Mesendoderm (in vitro differentiated cells): ENCODE measurements at regions not wholly inside any gene's neighbourhood (a gene's known extent, or its start where the extent isn't known, plus 50 kb on each side); places are given as distances from the start of the nearest gene placed in this dataset.
"Not testable (repeated sequence)": the region's sequence is repeated elsewhere in the genome, so short reads cannot be mapped to it uniquely, and the experiment has no call there.

Experiments used
- DNase-seq: peaks from one replicate; pipeline ENCODE4 v3.0.0; 2013
- H2AK5ac ChIP-seq: 2 replicates; pipeline ENCODE4 v1.6.1; 2013; ENCODE audit warnings: low read length, inconsistent platforms
- H2BK120ac ChIP-seq: 2 replicates; pipeline ENCODE4 v1.6.1; 2013; ENCODE audit warnings: low read depth, mild to moderate bottlenecking, low read length, moderate library complexity, mixed read lengths
- H2BK15ac ChIP-seq: replicated peaks from 2 replicates; pipeline ENCODE4 v1.6.1; 2013; ENCODE audit warnings: low read depth, mild to moderate bottlenecking, moderate library complexity
- H2BK5ac ChIP-seq: 2 replicates; pipeline ENCODE4 v1.6.1; 2013; ENCODE audit warnings: low read length, inconsistent platforms
- H3K18ac ChIP-seq: 2 replicates; pipeline ENCODE4 v1.6.1; 2013; ENCODE audit warnings: mild to moderate bottlenecking, low read length, mixed read lengths
- H3K23ac ChIP-seq: one replicate; pipeline ENCODE4 v1.6.1; 2013; ENCODE audit warnings: low read length
- H3K27ac ChIP-seq: 2 replicates; pipeline ENCODE4 v1.5.1; 2013; ENCODE audit warnings: low read depth, mild to moderate bottlenecking, inconsistent platforms, low read length, moderate library complexity
- H3K27me3 ChIP-seq: 2 replicates; pipeline ENCODE4 v1.6.1; 2013; ENCODE audit warnings: low read length, control low read depth, mild to moderate bottlenecking, inconsistent platforms; ENCODE audit not compliant: insufficient read depth, poor library complexity
- H3K36me3 ChIP-seq: 2 replicates; pipeline ENCODE4 v1.6.1; 2013; ENCODE audit warnings: low read length, inconsistent platforms; ENCODE audit not compliant: control insufficient read depth, insufficient read depth
- H3K4ac ChIP-seq: one replicate; pipeline ENCODE4 v1.6.1; 2013; ENCODE audit warnings: low read depth, mild to moderate bottlenecking, low read length, moderate library complexity
- H3K4me1 ChIP-seq: 2 replicates; pipeline ENCODE4 v1.6.1; 2013; ENCODE audit warnings: low read depth, low read length, inconsistent platforms; ENCODE audit not compliant: control insufficient read depth
- H3K4me2 ChIP-seq: 2 replicates; pipeline ENCODE4 v1.6.1; 2013; ENCODE audit warnings: low read length
- H3K4me3 ChIP-seq: 2 replicates; pipeline ENCODE4 v1.5.1; 2013; ENCODE audit warnings: mild to moderate bottlenecking, low read length
- H3K56ac ChIP-seq: one replicate; pipeline ENCODE4 v1.6.1; 2013; ENCODE audit warnings: low read length
- H3K79me1 ChIP-seq: 2 replicates; pipeline ENCODE4 v1.6.1; 2013; ENCODE audit warnings: low read length, inconsistent platforms
- H3K79me2 ChIP-seq: 2 replicates; pipeline ENCODE4 v1.6.1; 2013; ENCODE audit warnings: mild to moderate bottlenecking, low read length; ENCODE audit not compliant: control insufficient read depth, insufficient read depth
- H3K9ac ChIP-seq: 2 replicates; pipeline ENCODE4 v1.6.1; 2013; ENCODE audit warnings: low read length, inconsistent platforms
- H4K5ac ChIP-seq: one replicate; pipeline ENCODE4 v1.6.1; 2013; ENCODE audit warnings: low read length
- H4K8ac ChIP-seq: one replicate; pipeline ENCODE4 v1.6.1; 2013; ENCODE audit warnings: low read depth, mild to moderate bottlenecking, control low read depth, low read length, moderate library complexity
- WGBS: extraction: QIAGEN DNeasy Blood & Tissue Kit; methylation state at CpG from one replicate; pipeline ENCODE4 v1.1.7; 2013; ENCODE audit warnings: low lambda C conversion rate, missing lambda C conversion rate; ENCODE audit not compliant: insufficient coverage; ENCODE audit errors: extremely low coverage; 5-methylcytosine and 5-hydroxymethylcytosine counted together

DNA sequence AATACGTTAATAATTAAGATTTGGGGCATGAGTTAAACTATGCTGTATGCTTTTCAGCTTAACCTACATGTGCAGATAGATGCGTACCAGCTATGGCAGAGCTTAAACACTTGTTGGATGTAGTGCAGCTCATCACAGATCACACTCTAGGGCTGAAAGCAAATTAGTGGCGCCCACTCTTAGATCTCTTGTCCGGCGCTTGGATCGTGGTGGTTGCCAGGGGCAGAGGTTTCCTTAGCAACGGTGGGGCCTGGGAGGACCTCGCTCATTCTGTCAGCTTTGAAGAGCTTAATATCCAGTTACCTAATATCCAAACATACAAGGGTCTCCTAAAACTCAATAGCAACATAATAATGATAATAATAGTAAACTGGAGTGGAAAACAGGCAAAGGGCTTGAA, 548.2 kb upstream of the PFKP start:
- H3K23ac ChIP-seq: no peak overlapping the region
- H2BK5ac ChIP-seq: no peak overlapping the region
- no CpG with 5 or more reads among the region's 8 CpGs for WGBS
- DNase-seq: no peak
- H2AK5ac ChIP-seq: no peak overlapping the region
- H3K4ac ChIP-seq: no peak overlapping the region
- no peaks in the 10 kb centered on the region for H3K79me2 ChIP-seq
- H2BK15ac ChIP-seq: no peak overlapping the region
- no peak overlapping the region for H3K4me3 ChIP-seq
- H3K27ac ChIP-seq: no peak overlapping the region
- no peak overlapping the region for H3K18ac ChIP-seq
- no peak overlapping the region for H3K9ac ChIP-seq
- H3K4me1 ChIP-seq: no peaks in the 10 kb centered on the region
- no peaks in the 10 kb centered on the region for H3K27me3 ChIP-seq
- no peak overlapping the region for H3K4me2 ChIP-seq
- H3K56ac ChIP-seq: no peak overlapping the region
- H4K5ac ChIP-seq: no peak overlapping the region
- H2BK120ac ChIP-seq: no peak overlapping the region
- no peaks in the 10 kb centered on the region for H3K36me3 ChIP-seq
- H3K79me1 ChIP-seq: no peaks in the 10 kb centered on the region
- no peak overlapping the region for H4K8ac ChIP-seq

DNA sequence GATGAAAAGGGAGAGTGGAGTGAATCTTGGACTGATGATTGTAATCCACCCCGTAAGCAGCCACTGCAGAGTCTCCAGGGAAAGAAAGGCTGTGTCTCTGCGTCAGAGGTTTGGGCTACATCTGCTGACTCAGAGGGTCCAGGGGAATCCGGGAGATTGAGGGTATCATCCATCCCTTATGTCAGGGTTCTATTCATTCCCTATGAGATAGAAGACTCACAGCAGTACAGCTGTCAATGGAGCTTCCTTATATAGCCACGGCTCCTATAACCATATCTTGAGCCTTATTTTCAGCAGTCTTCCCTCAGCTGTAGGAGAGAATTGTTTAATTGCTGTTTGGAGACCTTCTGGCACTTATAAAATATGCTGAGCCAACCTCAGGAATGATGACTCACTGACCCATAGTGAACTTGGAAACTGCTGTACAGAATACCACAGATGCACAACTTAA, 558.2 kb upstream of the PFKP start:
- Histone ChIP-seq H2AK5ac (no peak overlapping the region), H3K4ac (no peak overlapping the region), H3K27me3 (no peaks in the 10 kb centered on the region), H3K79me1 (no peaks in the 10 kb centered on the region), H3K4me3 (no peak overlapping the region), H2BK120ac (no peak overlapping the region), H3K27ac (no peak overlapping the region), H2BK5ac (no peak overlapping the region), H3K9ac (no peak overlapping the region), H4K8ac (no peak overlapping the region), H3K4me2 (no peak overlapping the region), H3K4me1 (no peaks in the 10 kb centered on the region), H3K56ac (no peak overlapping the region), H2BK15ac (no peak overlapping the region), H4K5ac (no peak overlapping the region), H3K18ac (no peak overlapping the region), H3K36me3 (no peaks in the 10 kb centered on the region), H3K23ac (no peak overlapping the region), H3K79me2 (no peaks in the 10 kb centered on the region)
- no peak for DNase-seq
- WGBS: no CpG with 5 or more reads among the region's 4 CpGs

DNA sequence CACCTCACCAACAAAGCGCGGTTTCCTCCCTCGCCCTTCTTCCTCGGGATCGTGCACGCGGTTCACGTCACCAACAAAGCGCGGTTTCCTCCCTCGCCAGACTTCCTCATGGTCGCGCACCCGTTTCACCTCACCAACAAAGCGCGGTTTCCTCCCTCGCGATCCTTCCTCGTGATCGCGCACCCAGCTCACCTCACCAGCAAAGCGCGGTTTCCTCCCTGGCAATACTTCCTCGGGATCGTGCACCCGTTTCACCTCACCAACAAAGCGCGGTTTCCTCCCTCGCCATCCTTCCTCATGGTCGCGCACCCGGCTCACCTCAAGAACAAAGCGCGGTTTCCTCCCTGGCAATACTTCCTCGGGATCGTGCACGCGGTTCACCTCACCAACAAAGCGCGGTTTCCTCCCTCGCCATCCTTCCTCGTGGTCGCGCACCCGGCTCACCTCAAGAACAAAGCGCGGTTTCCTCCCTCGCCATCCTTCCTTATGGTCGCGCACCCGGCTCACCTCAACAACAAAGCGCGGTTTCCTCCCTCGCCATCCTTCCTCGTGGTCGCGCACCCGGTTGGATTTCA, 565.9 kb upstream of the PFKP start:
- not testable (repeated sequence) for H3K4me2 ChIP-seq, H3K4me3 ChIP-seq, H3K4me1 ChIP-seq, H2AK5ac ChIP-seq, H3K23ac ChIP-seq, H2BK120ac ChIP-seq, H2BK15ac ChIP-seq, H3K9ac ChIP-seq, H4K5ac ChIP-seq, H3K27me3 ChIP-seq, H3K36me3 ChIP-seq, H3K79me1 ChIP-seq, H3K18ac ChIP-seq, H3K4ac ChIP-seq, H3K56ac ChIP-seq, H3K27ac ChIP-seq, H4K8ac ChIP-seq, DNase-seq, H2BK5ac ChIP-seq, H3K79me2 ChIP-seq
- no CpG with 5 or more reads among the region's 58 CpGs for WGBS

DNA sequence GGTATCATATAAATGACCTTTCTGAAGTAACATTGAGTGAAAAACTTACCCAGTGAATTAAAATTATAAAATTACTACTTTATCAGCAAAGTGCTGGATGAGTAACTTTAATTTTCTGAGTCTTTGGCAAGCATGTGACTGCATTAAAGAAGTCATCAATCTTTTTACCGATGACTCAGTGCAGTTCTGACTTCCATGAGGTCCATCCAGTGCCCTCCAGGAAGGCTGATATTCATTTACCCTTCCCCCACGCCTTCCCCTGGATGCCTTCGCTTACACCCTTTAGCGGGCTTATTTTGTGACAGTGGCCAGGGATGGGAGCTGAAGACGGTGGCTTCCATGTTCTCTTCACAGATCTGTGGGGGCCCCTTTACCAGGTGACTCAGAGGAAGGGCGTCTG, 572.9 kb upstream of the PFKP start:
- no CpG with 5 or more reads among the region's 6 CpGs for WGBS
- Histone ChIP-seq H3K23ac (no peak overlapping the region), H2BK15ac (no peak overlapping the region), H3K79me1 (no peaks in the 10 kb centered on the region), H3K79me2 (no peaks in the 10 kb centered on the region), H2AK5ac (no peak overlapping the region), H3K4me2 (no peak overlapping the region), H2BK120ac (no peak overlapping the region), H3K56ac (no peak overlapping the region), H3K4me1 (no peaks in the 10 kb centered on the region), H3K36me3 (no peaks in the 10 kb centered on the region), H3K4ac (no peak overlapping the region), H4K8ac (no peak overlapping the region), H3K27ac (no peak overlapping the region), H4K5ac (no peak overlapping the region), H2BK5ac (no peak overlapping the region), H3K18ac (no peak overlapping the region), H3K4me3 (no peak overlapping the region), H3K27me3 (no peaks in the 10 kb centered on the region), H3K9ac (no peak overlapping the region)
- no peak for DNase-seq

DNA sequence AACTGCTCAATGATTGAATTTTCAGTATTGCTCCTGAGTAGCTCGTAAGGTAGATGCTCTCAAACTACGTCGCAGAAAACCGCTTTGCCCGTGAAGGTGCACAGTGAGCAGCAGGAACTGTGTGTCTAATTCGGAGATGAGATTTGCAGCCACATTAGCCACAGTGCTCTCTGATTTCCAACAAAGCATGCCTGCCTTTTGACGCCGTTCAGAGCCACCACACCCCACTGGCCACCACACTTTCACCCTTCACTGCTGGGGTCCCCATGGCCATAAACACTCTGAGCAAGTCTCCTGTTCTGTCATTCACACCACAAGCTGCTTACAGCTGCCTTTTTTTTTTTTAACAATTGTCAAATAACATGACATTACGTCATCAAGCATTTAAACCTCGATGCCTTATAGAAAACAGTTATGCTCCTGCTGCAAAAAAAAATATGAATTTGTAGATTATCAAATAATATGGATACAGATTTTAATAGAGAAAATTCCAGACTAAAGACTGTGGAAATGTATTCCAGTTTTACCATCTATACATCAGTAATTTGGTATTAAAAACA, 578.8 kb upstream of the PFKP start:
- Histone ChIP-seq H4K5ac (no peak overlapping the region), H3K4me2 (no peak overlapping the region), H2AK5ac (no peak overlapping the region), H3K23ac (no peak overlapping the region), H3K36me3 (no peaks in the 10 kb centered on the region), H3K79me1 (no peaks in the 10 kb centered on the region), H3K27me3 (no peaks in the 10 kb centered on the region), H3K56ac (no peak overlapping the region), H3K4me3 (no peak overlapping the region), H2BK5ac (no peak overlapping the region), H3K4ac (no peak overlapping the region), H3K79me2 (no peaks in the 10 kb centered on the region), H3K18ac (no peak overlapping the region), H2BK15ac (no peak overlapping the region), H3K27ac (no peak overlapping the region), H2BK120ac (no peak overlapping the region), H3K4me1 (no peaks in the 10 kb centered on the region), H4K8ac (no peak overlapping the region), H3K9ac (no peak overlapping the region)
- no CpG with 5 or more reads among the region's 10 CpGs for WGBS
- DNase-seq: no peak

DNA sequence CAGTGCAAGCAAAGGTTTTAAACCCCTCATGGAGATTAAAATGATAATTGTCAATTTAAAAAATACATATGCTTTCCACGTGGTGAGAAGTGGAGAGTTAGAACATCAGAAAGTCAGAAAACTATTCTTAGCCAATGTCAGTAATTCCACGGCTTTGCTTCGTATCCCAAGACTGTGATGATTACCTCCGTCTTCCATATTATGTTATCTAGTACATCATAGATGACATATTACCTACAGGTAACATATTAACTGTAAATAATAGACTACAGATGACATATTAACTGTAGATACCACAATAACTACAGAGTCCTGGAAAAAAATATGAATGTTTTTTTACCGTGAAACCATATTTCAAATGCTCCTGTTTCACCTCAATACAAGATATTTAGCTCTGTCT, 579.4 kb upstream of the PFKP start:
- WGBS: no CpG with 5 or more reads among the region's 5 CpGs
- Histone ChIP-seq H4K8ac (no peak overlapping the region), H3K79me2 (no peaks in the 10 kb centered on the region), H2BK15ac (no peak overlapping the region), H3K4me1 (no peaks in the 10 kb centered on the region), H2AK5ac (no peak overlapping the region), H3K36me3 (no peaks in the 10 kb centered on the region), H4K5ac (no peak overlapping the region), H3K4me2 (no peak overlapping the region), H3K56ac (no peak overlapping the region), H3K4ac (no peak overlapping the region), H3K9ac (no peak overlapping the region), H3K27me3 (no peaks in the 10 kb centered on the region), H2BK120ac (no peak overlapping the region), H2BK5ac (no peak overlapping the region), H3K4me3 (no peak overlapping the region), H3K79me1 (no peaks in the 10 kb centered on the region), H3K27ac (no peak overlapping the region), H3K18ac (no peak overlapping the region), H3K23ac (no peak overlapping the region)
- DNase-seq: no peak
